ENCODE measurements at regions not wholly inside any gene's neighbourhood (a gene's known extent, or its start where the extent isn't known, plus 50 kb on each side); places are given as distances from the start of the nearest gene placed in this dataset.

DNA sequence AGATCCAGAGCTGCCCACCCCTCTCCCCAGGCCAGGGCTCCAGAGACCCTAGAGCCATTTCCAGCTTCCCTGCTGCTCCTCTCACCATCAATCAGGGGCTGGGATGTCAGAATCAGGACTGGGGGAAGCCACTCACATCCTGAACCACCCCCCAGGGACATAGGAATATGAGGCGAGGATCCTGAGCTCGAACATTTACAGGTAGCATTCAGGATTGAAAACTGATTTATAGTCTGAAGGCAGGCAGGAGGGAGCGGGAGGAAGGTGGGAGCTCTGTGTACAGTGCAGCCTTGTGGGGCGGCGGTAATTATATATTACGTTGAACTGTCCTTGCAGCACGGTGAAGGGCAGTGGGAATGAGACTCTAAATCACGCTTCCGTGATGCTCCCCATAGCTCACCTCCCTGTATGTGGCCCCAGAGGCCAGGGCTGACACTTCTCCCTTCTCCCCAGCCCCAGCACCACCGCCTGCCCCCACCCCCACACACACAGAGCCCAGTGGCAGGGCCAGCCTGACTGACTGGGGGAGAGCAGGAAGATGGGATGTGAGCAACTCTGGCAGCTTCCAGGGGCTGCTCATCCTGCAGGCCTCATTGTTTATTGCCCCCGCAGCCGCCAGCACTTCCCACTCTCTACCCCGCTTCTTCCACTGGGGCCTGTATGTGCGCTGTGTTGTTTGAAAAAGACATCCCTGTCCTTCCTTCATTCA is 76.0 kb upstream of the HSPA9 start:
- DNase-seq (no peak), ATAC-seq (no peak)
- intact Hi-C loops (cut with DNase I), result no loop called here
- WGBS (ENCODE audit: insufficient coverage, low coverage, low lambda C conversion rate, missing lambda C conversion rate), result 50% methylated on average over 3 of the region's 14 CpGs
- Histone ChIP-seq H3K4me3 (no peak overlapping the region), H3K36me3 (no peaks in the 10 kb centered on the region), H3K27me3 (no peaks in the 10 kb centered on the region), H3K4me1 (no peaks in the 10 kb centered on the region), H3K9me3 (no peaks in the 10 kb centered on the region), H3K27ac (no peak overlapping the region)
- TF ChIP-seq POLR2A (IDR thresholded peaks at IDR 0.05), result no peak
- TF ChIP-seq, protein P1, sequence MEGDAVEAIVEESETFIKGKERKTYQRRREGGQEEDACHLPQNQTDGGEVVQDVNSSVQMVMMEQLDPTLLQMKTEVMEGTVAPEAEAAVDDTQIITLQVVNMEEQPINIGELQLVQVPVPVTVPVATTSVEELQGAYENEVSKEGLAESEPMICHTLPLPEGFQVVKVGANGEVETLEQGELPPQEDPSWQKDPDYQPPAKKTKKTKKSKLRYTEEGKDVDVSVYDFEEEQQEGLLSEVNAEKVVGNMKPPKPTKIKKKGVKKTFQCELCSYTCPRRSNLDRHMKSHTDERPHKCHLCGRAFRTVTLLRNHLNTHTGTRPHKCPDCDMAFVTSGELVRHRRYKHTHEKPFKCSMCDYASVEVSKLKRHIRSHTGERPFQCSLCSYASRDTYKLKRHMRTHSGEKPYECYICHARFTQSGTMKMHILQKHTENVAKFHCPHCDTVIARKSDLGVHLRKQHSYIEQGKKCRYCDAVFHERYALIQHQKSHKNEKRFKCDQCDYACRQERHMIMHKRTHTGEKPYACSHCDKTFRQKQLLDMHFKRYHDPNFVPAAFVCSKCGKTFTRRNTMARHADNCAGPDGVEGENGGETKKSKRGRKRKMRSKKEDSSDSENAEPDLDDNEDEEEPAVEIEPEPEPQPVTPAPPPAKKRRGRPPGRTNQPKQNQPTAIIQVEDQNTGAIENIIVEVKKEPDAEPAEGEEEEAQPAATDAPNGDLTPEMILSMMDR (IDR thresholded peaks at IDR 0.05), result no peak

DNA sequence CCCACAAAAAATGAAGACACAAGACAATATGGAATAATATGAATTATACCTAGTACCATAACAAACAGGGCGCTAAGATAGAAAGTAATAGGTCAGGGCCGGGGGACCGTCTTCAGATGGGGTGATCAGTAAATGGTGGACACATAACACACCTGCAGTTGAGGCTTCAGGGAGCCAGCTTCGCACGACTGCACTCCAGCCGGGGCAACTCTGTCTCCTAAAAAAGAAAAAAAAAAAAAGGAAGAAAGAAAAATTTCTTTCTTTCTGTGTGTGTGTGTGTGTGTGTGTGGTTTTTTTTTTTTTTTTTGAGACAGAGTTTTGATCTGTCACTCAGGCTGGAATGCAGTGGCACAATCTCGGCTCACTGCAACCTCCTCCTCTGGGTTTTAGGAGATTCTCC is 75.0 kb upstream of the HSPA9 start:
- Histone ChIP-seq H3K4me3 (no peak overlapping the region), H3K4me1 (no peaks in the 10 kb centered on the region), H3K36me3 (no peaks in the 10 kb centered on the region), H3K27me3 (no peaks in the 10 kb centered on the region), H3K27ac (no peak overlapping the region), H3K9me3 (no peaks in the 10 kb centered on the region)
- intact Hi-C loops (cut with DNase I), result no loop called here
- ATAC-seq, result no peak
- no peak for DNase-seq
- 61% methylated on average over 4 of the region's 7 CpGs for WGBS (ENCODE audit: insufficient coverage, low coverage, low lambda C conversion rate, missing lambda C conversion rate)
- TF ChIP-seq, protein P1 (IDR thresholded peaks at IDR 0.05), result no peak
- no peak for TF ChIP-seq POLR2A (IDR thresholded peaks at IDR 0.05)

DNA sequence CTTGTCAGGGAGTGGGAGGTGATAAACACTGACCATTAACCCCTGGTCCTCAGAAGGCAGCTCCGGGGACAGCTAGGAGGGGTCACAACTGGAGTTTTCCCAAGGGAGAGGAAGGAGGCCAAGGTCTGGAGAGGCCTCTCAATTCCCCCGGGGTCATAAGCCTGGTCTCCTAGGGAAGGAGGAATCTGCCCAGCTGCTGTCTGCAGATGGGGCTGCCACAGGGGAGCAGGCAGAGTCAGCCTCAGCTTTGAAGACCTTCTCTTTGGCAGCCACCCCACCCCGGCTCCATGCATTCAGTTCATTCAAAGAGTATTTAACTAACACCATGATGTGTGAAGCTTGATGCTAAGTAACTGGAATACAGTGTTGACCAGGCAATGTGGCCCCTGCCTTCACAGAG is 74.6 kb upstream of the HSPA9 start:
- H3K9me3 ChIP-seq, result no peaks in the 10 kb centered on the region
- intact Hi-C loops (cut with DNase I), result no loop called here
- DNase-seq (no peak), ATAC-seq (no peak)
- no peaks in the 10 kb centered on the region for H3K36me3 ChIP-seq
- WGBS (ENCODE audit: insufficient coverage, low coverage, low lambda C conversion rate, missing lambda C conversion rate), result 80% methylated on average over 1 of the region's 3 CpGs
- no peak overlapping the region for H3K4me3 ChIP-seq
- no peaks in the 10 kb centered on the region for H3K27me3 ChIP-seq
- H3K27ac ChIP-seq, result no peak overlapping the region
- no peaks in the 10 kb centered on the region for H3K4me1 ChIP-seq
- no peak for TF ChIP-seq POLR2A (IDR thresholded peaks at IDR 0.05)
- TF ChIP-seq, protein P1 (IDR thresholded peaks at IDR 0.05), result no peak

DNA sequence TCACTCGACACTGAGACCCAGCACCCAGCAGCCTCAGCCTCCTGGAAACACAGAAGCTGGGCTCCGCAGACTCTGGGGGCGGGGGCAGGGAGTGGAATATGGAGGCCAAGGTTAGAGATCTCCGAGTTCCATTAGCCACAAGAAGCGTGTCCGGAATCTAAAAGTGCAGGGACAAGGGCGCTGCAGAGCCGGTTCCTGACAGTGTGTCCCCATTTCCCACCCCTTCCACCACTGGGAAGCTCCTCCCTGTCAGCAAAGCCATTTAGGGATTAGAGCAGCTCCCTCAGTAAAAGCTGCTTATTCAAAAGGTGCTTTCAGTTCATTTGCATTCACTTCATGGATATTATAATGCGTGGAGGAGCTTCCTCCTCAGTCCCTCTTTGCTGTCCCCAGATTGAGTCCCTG is 74.1 kb upstream of the HSPA9 start:
- Histone ChIP-seq H3K27me3 (no peaks in the 10 kb centered on the region), H3K9me3 (no peaks in the 10 kb centered on the region), H3K36me3 (no peaks in the 10 kb centered on the region), H3K4me1 (no peaks in the 10 kb centered on the region), H3K4me3 (no peak overlapping the region), H3K27ac (no peak overlapping the region)
- ATAC-seq, result no peak
- no peak for DNase-seq
- 52% methylated on average over 3 of the region's 9 CpGs for WGBS (ENCODE audit: insufficient coverage, low coverage, low lambda C conversion rate, missing lambda C conversion rate)
- intact Hi-C loops (cut with DNase I), result no loop called here
- TF ChIP-seq, protein P1 (IDR thresholded peaks at IDR 0.05), result no peak
- no peak for TF ChIP-seq POLR2A (IDR thresholded peaks at IDR 0.05)
